HG03095 (cell line): ENCODE measurements at regions not wholly inside any gene's neighbourhood (a gene's known extent, or its start where the extent isn't known, plus 50 kb on each side); places are given as distances from the start of the nearest gene placed in this dataset.

Experiments
- ATAC-seq: cut with Tn5 transposase; IDR thresholded peaks from one replicate; pipeline ENCODE4 v1.9.1; 2021; ENCODE audit warnings: moderate library complexity; ENCODE audit not compliant: unreplicated experiment

DNA sequence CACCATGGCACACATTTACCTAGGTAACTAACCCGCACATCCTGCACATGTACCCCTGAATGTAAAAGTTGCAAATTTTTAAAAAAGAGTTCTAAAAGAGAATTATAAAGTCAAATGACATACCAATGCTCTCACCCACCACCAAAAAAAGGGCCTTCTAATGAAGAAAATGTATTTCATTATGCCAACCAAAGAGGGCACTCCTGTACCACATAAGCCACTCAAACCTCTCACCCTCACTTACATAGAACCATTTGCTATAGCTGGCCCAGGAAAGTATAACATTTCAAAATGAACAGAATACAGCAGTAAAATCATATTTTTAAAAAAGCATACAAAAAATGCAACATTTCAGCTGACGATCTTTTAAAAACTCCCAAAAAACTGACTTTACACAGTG lies 241.5 kb upstream of the PKDCC start:
- no peak for ATAC-seq

DNA sequence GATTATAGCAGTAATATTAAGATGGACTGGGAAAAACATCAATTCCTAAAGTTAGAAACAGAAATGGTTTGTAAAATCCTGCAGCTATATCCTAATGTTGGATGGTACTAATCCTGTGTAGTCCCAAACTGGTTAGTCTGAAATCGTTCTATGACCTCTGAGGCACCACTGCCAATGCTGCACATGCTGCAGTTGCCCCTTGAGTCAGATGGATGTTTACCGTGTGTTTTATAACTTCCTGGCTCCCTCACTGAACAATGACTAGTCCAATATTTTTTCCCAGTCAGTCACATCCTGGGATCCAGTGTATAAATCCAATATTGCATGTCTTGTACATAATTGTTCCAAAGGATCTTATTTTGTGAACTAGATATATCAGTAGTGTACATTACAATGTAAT lies 226.7 kb upstream of the PKDCC start:
- no peak for ATAC-seq

DNA sequence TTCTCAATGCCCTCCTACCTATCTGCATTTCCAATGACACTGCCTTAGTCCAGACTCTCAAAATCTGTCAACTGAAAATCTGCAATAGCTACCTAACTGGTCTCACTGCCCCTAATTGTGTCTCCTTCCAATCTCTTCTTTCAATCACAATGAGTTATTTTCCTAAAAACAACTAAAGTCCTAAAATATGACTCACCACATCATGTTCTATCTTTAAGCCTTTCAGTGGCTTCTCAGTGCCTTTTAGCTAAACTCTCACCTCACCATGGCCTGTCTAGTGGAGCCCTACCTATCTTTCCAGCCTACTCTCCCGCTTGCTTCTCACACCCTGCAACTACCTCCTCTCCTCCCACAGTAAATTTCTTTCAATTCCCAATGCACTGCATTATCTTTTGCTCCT lies 220.9 kb upstream of the PKDCC start:
- no peak for ATAC-seq

DNA sequence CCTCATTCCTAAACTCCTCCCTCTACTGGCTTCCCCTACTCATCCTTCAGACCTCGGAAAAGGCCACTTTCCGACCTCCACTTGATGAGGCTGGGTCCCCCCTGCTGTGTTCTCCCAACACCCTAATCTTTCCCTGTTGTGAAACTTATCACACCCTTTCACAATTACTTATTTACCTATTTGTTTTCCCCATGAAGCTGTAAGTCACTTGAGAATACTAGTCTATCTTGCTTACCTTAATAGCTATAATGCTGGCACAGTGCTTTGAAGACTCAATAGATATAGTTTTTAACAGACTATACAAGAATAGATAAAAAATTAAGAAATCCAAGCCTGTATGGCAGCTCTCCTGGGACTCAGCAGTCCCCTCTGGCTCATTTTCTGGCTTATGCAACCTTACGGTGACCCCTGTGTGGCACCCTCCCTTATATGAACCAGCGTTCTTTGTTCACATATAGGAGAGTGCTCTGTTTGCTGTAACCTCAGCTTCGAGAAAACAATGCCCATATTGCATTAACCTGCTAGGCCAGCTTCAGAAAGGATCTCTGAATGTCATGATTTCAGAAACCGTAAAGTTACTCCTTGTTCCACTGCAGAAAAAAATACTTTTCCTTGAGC lies 220.4 kb upstream of the PKDCC start:
- ATAC-seq, result no peak

DNA sequence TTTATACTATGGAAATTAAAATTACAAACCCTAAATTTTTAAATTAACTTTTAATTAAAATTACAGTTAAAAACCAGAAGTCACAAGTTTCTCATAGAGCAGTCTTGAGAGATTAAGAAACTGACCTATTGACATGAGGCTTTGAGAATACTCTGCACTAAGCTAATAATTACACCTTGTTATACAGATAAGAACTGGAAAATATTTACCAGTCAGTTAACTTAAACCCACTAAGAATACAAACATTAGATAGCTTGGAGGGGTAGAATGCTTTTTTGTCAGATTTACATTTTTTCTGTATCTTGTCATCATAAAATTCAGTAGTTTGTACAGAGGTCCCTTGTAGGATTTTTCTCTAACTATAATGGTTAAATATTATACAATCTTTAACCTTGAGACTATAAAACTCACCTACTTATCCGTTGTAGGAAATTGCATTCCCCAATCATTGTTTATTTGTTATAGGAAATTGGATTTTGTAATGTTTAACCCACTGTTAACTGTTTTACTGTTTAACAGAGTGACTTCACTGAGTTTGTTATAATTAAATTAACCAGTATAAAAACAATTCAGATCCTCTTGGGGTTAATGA lies 219.7 kb upstream of the PKDCC start:
- ATAC-seq, result no peak

DNA sequence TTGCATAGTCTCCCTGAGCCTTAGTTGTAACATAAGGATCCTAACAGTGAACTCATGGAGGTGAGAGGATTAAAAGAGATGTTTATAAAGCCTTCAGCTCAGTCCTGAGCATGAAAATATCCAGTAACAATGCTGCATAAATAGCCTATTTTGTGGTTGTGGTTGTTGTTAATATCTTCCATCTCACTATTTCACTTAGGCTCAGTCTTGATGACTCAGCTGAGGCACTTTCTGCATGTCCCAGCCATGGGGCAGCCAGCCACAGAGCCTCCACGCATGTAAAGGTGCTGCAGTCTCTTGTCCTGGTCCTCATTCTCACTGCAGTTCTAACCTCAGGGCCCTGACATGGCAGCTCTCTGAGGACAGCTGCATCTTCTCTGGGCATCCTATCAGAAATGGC lies 218.8 kb upstream of the PKDCC start:
- no peak for ATAC-seq

DNA sequence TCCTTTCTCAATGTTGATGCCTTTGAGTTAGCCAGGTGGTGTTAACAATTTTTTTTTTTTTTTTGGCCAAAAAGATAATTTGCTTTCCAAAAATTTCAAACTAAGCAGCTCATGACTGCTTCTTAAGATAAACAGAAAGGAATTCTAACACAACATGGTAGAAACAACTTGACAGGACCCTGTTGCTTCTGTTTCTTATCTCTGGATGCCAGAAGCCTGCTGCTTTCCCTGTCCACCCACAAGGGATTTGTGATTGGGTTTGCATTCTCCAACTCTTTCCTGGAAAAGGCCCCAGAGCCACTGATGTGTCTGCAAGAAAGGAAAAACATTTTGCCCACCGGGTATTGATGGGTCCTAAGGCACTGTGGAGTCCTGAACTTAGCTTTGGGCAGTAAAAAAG lies 217.2 kb upstream of the PKDCC start:
- no peak for ATAC-seq

DNA sequence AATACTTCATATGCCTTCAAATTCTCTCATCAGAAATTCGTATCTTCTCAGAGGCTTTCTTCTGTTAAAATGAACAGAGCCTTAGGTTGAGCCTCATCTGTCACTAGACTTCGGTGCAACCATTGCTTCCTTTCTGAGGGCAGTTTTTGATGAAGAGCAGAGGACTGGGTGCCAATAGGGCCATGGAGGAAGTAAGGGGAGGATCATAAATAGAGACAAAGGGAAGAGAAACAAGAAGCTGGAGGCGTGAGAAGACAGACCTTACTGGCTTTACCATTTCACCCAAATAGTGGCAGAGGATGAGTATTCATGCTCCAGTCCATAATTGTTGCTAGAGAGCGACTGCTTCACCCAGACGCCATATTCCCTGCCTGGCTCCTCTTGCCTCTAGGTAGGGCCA lies 215.6 kb upstream of the PKDCC start:
- no peak for ATAC-seq

DNA sequence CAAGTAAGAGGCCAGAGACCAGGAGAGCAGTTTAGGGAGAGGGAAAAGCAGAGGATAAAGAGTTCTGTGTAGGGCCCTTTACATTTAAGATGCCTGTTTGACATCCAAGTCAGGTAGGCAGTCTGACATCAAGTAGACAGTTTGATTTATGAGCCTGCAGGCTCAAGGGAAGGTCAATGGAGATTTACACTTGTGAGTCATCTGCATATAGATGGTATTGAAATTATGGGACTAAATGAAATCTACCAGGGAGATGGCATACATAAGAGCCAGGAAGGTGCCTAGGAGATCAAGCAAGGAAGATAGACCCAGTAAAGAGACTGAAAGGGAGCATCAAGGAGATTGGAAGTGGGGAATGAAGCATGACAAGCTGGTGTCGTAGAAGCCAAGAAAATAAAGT lies 212.4 kb upstream of the PKDCC start:
- ATAC-seq, result no peak

DNA sequence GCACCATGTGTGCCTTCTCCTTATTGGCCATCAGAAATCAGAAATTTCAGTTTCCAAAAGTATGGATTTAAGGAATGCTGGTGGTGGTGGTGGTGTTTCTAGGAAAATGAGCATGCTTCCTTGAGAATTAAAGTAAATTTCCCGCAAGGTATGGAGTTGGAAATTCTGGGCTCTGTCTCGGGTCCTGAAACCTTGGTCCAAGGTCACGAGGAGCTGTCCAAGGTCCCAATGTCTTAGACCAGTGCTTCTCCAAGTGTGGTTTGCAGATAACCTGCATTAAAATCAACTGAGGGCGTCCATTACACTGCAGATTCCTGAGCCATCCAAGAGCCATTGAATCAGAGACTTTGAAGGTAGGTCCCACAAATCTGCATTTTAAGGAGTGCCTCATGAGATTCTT lies 210.9 kb upstream of the PKDCC start:
- no peak for ATAC-seq

DNA sequence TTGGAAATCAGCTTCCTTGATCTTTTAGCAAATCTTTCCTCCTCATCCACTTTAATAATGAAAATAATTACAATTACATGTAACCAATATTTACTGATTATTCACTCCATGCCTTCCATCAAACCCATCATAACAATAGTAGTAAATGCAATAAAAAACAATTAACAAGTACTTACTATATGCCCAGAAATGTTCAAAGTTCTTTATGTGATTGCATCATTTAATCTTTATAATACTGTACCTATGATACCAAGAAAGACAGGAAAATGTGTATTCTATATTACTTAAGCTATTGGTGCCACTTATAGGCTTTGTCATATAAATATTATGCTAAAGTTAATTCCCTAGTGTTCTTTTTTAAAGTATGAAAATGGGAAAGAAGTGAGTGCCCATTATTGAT lies 210.2 kb upstream of the PKDCC start:
- no peak for ATAC-seq

DNA sequence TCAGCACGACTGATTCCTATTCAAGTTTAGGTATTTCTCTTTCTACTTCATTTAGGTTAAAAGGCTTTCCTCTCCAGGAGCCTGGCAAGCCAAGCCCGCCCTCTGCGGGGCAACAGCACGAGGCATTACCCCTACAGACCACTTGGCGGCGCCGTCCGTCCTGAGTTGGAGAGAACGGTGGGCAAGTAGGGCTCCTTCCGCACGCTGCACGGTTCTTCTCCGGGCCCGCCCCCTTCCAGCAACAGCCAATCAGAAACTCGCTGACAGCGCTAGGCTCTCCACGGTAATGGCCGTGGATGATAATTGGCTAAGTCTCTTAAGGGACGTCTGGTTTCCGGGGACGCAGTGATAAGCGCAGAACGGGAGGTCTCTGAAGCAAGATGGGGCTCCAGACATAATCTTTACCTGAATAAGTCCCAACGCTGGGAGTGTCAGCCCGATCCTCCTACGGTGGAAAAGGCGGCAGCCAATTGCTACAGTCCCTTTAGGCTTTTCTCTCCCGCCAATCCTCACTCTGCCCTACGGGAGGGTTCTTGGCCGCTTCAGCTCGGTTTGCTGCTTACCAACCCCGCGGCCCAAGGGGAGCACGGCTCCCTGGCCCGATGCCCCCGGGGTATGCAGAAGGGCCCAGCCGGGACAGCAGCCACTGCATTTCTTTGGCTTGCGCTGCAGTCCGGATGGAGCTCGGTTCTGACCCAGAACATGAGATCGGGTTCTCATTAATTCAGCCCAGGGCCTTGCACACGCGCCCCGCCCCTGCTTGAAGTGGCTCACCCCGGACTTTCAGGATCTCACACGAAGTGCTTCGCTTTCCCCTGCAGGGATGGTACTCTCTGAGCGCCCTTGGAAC lies 206.9 kb upstream of the PKDCC start:
- peak; percentile 100 for ATAC-seq

DNA sequence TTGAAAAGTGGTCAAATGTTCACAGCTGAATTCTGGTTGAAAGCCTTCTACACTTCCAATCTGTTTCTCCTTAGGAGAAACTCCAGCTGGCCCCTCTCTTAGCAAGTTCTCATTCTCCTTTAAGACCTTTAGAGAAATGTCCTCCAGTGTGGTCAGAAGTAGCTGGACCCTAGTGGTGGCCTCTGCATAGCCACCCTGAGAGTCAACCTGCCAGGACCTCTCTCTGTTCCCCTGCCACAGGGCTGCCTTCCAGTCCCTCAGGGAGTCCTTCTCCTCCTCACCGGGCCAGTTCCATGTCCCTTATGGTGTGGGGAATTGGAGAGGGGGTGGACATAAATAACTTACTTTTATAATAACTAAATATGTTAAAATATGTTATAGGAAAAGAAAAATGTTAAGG lies 200.9 kb upstream of the PKDCC start:
- no peak for ATAC-seq

DNA sequence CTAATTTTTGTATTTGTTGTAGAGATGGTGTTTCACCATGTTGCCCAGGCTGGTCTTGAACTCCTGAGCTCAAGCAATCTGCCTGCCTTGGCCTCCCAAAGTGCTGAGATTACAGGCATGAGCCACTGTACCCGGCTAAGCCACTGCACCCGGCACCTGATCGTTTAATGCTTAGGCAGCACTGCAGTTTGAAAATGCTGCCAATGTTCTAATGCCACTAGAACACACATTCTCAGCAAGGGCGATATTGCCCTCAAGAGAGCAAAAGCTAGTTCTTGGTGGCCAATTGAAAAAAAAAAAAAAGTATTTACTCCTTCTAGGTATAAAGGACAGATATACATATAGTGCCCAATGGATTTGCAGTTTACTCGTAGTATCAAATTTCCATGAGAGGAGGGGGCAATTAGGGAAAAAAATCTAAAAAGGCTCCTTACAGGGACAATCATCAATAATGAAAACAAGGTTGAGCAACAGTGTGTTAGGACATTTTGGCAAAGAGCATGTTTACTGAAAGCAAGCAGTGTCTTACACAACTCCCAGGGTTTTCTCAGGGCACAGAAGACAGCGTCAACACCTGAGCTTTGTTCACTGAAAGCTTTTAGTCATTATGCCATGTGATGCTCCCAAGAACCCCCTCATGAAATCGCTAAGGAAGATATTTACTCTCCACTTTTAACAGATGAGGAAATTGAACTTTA lies 199.9 kb upstream of the PKDCC start:
- no peak for ATAC-seq

DNA sequence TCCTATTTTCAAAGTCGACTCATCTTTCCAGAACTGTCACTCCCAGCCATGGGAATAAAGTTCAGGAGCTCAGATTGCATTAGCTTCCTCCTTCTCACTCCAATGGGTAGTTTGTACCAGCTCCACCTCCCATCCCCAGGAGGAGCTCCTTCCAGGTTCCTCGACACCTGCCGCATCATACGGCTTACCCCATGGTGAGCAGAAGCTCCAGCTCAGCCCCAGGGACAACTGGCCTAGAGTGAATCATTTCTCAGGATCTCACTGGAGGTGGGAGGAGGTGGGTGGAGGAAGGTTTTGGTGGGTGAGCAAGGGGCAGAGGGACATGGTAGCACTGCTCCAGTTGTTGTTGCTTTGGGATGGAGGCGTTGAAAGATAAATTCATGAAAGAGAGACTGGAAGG lies 196.3 kb upstream of the PKDCC start:
- ATAC-seq, result no peak

DNA sequence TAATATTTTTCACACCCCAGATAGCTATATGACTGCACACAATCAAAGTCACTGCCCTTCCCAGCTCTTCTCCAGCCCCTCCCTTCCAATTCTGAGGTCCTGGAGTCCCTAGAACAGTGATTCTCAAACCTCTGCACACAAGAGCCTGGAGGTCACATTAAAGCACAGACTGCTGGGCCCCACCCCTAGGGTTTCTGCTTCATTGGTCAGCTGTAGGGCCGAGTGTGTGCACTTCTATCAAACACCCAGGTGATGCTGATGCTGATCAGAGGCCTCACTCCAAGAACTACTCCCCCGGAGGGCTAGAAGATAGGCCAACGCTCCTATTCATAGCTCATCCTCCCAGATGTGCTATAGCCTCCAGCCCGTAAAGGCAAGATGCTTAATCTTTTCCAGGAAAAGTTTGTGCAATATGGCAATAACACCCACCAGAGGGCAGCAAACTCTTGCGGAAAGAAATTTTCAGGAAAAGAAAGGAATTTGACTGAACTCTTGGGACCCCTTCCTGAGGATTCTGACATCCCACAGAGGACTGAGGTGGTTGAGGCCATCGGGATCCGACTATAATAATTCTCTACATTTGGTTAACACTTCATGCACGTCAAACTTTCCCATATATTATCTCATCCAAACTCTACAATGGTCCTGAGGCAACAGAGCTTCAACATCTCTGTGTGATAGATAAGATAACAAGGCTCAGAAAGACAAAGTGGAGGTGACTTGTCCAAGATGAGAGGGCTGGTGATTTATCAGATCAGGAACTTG lies 194.2 kb upstream of the PKDCC start:
- no peak for ATAC-seq

DNA sequence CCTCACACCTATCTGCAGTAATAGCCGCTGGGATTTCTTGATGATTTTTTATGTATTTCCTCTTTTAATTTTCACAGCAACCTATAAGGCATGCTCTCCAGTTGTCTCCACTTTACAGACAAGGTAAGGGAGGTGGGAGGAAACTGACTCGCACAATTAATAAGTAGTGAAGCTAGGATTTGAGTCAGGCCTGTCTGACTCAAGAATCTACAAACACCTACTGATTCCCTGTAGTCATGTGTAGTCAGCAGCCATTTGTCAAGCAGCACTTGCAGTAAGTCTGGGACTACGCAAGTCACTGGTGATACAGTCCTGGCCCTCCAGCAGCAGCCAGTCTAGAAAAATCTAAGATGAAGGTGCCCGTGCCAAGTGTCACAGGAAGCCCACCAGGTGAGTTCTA lies 193.6 kb upstream of the PKDCC start:
- no peak for ATAC-seq

DNA sequence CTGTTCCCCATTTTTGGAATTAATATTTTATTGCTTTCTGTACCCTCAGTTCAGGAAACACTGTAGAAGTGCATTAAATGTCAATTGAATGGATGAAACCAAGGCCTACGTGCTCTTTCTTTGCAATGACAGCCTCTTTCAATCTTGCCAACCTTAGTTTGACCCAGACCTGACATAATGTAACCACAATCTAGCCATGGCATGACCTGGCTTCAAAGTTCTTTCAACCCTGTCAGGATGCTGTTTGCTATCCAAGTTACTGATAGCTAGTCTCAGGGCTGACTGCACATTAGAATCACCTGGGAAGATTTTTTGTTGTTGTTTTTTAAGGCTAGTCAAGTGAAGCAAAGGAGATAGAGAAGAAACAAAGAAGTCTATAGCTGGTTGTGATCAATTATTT lies 190.9 kb upstream of the PKDCC start:
- ATAC-seq, result no peak

DNA sequence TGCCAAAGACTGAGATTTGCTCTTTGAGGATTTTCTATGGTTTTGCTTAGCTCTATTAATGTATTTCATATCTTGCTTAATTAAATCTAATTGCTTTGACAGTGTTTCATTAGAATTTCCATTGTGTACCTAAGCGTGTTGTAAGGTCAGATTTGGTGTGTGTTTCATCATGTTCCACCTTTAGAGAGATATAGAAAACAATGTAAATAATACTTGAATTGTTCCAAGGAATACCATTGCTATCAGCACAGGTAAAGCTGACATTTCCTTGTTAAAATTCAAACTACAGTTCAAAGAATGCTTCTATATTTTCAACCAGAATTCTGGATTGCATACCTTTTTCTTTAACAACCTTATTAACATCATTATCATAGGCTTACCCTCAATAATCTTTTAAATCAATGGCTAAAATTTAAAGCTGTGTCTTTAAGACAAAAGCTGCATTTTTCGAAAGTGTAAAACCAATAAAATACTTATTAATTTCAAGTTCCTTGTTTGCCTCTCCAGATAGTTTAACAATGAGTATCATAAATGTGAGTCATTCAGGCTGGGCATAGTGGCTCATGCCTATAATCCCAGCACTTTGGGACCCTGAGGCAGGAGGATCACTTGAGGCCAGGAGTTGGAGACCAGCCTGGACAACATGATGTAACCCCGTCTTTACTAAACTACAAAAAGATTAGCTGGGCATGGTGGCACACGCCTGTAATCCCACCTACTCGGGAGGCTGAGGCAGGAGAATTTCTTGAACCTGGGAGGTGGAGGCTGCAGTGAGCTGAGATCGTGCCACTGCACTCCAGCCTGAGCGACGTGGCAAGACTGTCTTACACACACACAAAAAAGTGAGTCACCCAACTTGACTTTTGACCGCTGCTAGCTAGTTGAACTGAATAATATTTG lies 188.0 kb upstream of the PKDCC start:
- ATAC-seq, result no peak

DNA sequence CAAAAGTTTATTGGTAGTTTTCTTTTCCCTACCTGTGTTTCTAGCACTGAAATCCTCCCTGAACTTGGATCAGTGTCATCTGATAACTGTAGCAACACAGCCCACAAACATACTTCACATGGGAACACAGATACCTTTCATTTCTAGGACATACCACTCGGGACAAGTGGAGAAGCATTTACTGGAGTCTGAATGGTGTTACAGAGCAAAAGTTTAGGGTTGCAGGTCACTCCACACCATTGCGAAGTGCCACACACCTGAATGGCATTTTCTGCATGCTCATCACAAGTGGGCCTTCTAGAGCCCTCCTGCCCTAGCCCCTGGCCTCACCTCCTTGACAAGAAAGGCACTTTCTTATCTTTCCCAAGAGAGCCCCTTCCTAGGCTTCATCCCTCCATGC lies 184.8 kb upstream of the PKDCC start:
- ATAC-seq, result no peak
